Neuronal stem cell (in vitro differentiated cells): ENCODE measurements at regions not wholly inside any gene's neighbourhood (a gene's known extent, or its start where the extent isn't known, plus 50 kb on each side); places are given as distances from the start of the nearest gene placed in this dataset.

Experiments
- DNase-seq: peaks from one replicate; pipeline ENCODE4 v3.0.0-alpha.2; 2013; ENCODE audit warnings: low spot score
- H2AFZ ChIP-seq: one replicate; pipeline ENCODE4 v1.6.1; 2013; ENCODE audit warnings: mild to moderate bottlenecking, low read length, inconsistent platforms
- H2AK5ac ChIP-seq: 2 replicates; pipeline ENCODE4 v1.6.1; 2013; ENCODE audit warnings: low read depth, mild to moderate bottlenecking, inconsistent platforms, low read length, moderate library complexity, mixed read lengths
- H2BK120ac ChIP-seq: 2 replicates; pipeline ENCODE4 v1.6.1; 2013; ENCODE audit warnings: low read depth, mild to moderate bottlenecking, inconsistent platforms, low read length, moderate library complexity, mixed read lengths
- H2BK12ac ChIP-seq: one replicate; pipeline ENCODE4 v1.6.1; 2013; ENCODE audit warnings: low read length, inconsistent platforms
- H2BK15ac ChIP-seq: 2 replicates; pipeline ENCODE4 v1.6.1; 2013; ENCODE audit warnings: mild to moderate bottlenecking, low read length, inconsistent platforms, mixed read lengths
- H2BK5ac ChIP-seq: one replicate; pipeline ENCODE4 v1.6.1; 2013; ENCODE audit warnings: inconsistent platforms, mild to moderate bottlenecking, low read length, moderate library complexity
- H3K14ac ChIP-seq: one replicate; pipeline ENCODE4 v1.6.1; 2013; ENCODE audit warnings: low read length, inconsistent platforms
- H3K18ac ChIP-seq: 2 replicates; pipeline ENCODE4 v1.6.1; 2013; ENCODE audit warnings: low read length, inconsistent platforms
- H3K23ac ChIP-seq: 2 replicates; pipeline ENCODE4 v1.6.1; 2013; ENCODE audit warnings: low read depth, mild to moderate bottlenecking, mixed read lengths, low read length, inconsistent platforms; ENCODE audit not compliant: poor library complexity
- H3K27ac ChIP-seq: replicated peaks from 3 replicates; pipeline ENCODE4 v1.5.1; 2013; ENCODE audit warnings: low read length, inconsistent platforms
- H3K27me3 ChIP-seq, 3 experiments: 2 replicates each; pipeline ENCODE4 v1.6.1; 2013; ENCODE audit warnings: low read length in 3 of 3, mild to moderate bottlenecking in 2 of 3, inconsistent platforms in 1 of 3, low read depth in 1 of 3, mixed read lengths in 1 of 3, moderate library complexity in 1 of 3; ENCODE audit not compliant: control insufficient read depth in 3 of 3, insufficient read depth in 3 of 3
- H3K36me3 ChIP-seq, 2 donors: replicated peaks in 1 of 2; 2 replicates each; pipeline ENCODE4 v1.6.1; 2013; ENCODE audit warnings: low read length in 2 of 2; ENCODE audit not compliant: control insufficient read depth in 2 of 2, insufficient read depth in 2 of 2
- H3K4ac ChIP-seq: 2 replicates; pipeline ENCODE4 v1.6.1; 2013; ENCODE audit warnings: inconsistent platforms, mild to moderate bottlenecking, low read length, moderate library complexity
- H3K4me1 ChIP-seq, 2 donors: 1 replicate in 1 of 2; 2 replicates in 1 of 2; pipeline ENCODE4 v1.6.1; 2013; ENCODE audit warnings: low read length in 2 of 2, low read depth in 1 of 2; ENCODE audit not compliant: control insufficient read depth in 2 of 2, insufficient read depth in 1 of 2
- H3K4me2 ChIP-seq: one replicate; pipeline ENCODE4 v1.6.1; 2013; ENCODE audit warnings: mild to moderate bottlenecking, low read length, inconsistent platforms; ENCODE audit not compliant: insufficient read depth, poor library complexity, severe bottlenecking
- H3K4me3 ChIP-seq, 2 donors: 2 replicates each; pipeline ENCODE4 v1.5.1; 2013; ENCODE audit warnings: low read length in 2 of 2, mild to moderate bottlenecking in 2 of 2, inconsistent platforms in 1 of 2, moderate library complexity in 1 of 2
- H3K79me1 ChIP-seq: one replicate; pipeline ENCODE4 v1.6.1; 2013; ENCODE audit warnings: low read depth, mild to moderate bottlenecking, inconsistent platforms, low read length, moderate library complexity
- H3K9ac ChIP-seq: one replicate; pipeline ENCODE4 v1.6.1; 2013; ENCODE audit warnings: mild to moderate bottlenecking, low read depth, low read length, inconsistent platforms; ENCODE audit not compliant: poor library complexity
- H3K9me3 ChIP-seq, 2 donors: replicated peaks in 1 of 2; 2 replicates each; pipeline versions ENCODE3 to v1.6.1; 2013; ENCODE audit warnings: low read length in 2 of 2, mild to moderate bottlenecking in 2 of 2, inconsistent platforms in 1 of 2, low read depth in 1 of 2, mixed read lengths in 1 of 2, moderate library complexity in 1 of 2; ENCODE audit not compliant: control insufficient read depth in 2 of 2, insufficient read depth in 1 of 2
- H4K8ac ChIP-seq: one replicate; pipeline ENCODE4 v1.6.1; 2013; ENCODE audit warnings: low read depth, mild to moderate bottlenecking, inconsistent platforms, low read length, moderate library complexity
- H4K91ac ChIP-seq: one replicate; pipeline ENCODE4 v1.6.1; 2013; ENCODE audit warnings: low read length, low read depth, mild to moderate bottlenecking, inconsistent platforms; ENCODE audit not compliant: poor library complexity
- WGBS, 2 donors: extraction: QIAGEN DNeasy Blood & Tissue Kit; methylation state at CpG; one replicate each; pipeline ENCODE4 v1.1.7; 2013; ENCODE audit warnings: missing lambda C conversion rate in 2 of 2, mixed read lengths in 1 of 2; ENCODE audit not compliant: insufficient read length in 2 of 2, insufficient replicate concordance in 1 of 2; ENCODE audit errors: extremely low coverage in 2 of 2; 5-methylcytosine and 5-hydroxymethylcytosine counted together

DNA sequence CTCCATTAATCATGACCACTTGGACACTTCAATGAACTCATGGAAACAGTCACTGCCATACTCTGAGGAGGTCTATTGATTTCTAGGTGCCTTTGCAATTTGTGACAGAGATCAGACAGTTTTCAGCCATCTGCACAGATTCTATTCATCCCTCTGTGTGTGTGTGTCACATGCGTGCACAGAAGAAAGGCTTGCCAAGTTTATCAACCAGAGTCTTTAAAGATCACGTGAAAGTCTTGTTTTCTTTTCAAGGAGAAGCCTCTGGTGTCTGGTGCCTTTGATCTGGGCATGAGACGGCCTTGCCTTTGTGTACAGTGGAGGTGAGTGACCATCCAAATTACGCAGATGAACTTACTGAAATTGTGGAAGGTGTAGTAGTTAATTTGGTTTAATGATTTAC is 164.2 kb downstream of the VAPA start:
- Histone ChIP-seq H3K27ac (no peak overlapping the region), H3K27me3 (peaks cover 0 to 5% (median 0%) of the 10 kb centered on the region in 3 experiments), H3K79me1 (no peaks in the 10 kb centered on the region), H2AFZ (peak overlapping the region; percentile 19), H3K14ac (no peak overlapping the region), H4K8ac (no peak overlapping the region), H3K4me2 (no peak overlapping the region), H3K9ac (no peak overlapping the region), H3K9me3 (peaks cover 6 to 9% of the 10 kb centered on the region in 2 donors), H3K4me1 (peaks cover 4 to 27% of the 10 kb centered on the region in 2 donors), H3K4me3 (no peak overlapping the region), H2BK5ac (no peak overlapping the region), H2BK12ac (no peak overlapping the region), H3K23ac (no peak overlapping the region), H2AK5ac (no peak overlapping the region), H4K91ac (no peak overlapping the region), H3K4ac (no peak overlapping the region), H2BK15ac (no peak overlapping the region), H3K36me3 (no peaks in the 10 kb centered on the region), H3K18ac (no peak overlapping the region), H2BK120ac (no peak overlapping the region)
- no CpG with 5 or more reads among the region's 4 CpGs for WGBS, 2 donors
- no peak for DNase-seq

DNA sequence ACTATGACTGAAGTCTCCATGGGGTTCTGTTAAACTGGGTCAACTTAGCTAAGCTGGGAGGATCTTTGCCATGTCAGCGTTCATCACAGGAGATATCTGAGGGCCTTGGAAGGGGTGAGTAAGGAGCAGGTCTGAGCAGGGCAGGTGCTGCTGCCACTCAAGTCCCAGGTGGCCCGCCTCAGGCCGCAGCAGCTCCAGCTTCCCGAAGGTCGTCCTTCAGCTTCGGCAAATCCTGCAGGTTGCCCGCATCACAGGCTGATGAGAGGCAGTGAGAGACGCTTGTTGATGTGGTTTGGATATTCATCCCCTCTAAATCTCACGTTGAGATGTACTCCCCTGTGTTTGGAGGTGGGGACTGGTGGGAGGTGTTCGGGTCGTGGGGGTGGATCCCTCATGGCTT is 166.6 kb downstream of the VAPA start:
- no peaks in the 10 kb centered on the region for H3K79me1 ChIP-seq
- no peak overlapping the region for H3K4ac ChIP-seq
- no peak overlapping the region for H2BK12ac ChIP-seq
- DNase-seq: no peak
- no peak overlapping the region for H3K18ac ChIP-seq
- H3K4me1 ChIP-seq: peaks cover 4 to 19% of the 10 kb centered on the region in 2 donors
- no peak overlapping the region for H3K4me2 ChIP-seq
- no peak overlapping the region for H2AFZ ChIP-seq
- no peak overlapping the region for H3K9ac ChIP-seq
- no peak overlapping the region for H2BK5ac ChIP-seq
- no peak overlapping the region for H2AK5ac ChIP-seq
- H3K14ac ChIP-seq: no peak overlapping the region
- H3K4me3 ChIP-seq: peak overlapping the region in 1 of 2 donors; percentile 6
- peaks cover 15 to 17% of the 10 kb centered on the region in 2 donors for H3K9me3 ChIP-seq
- no peak overlapping the region for H2BK15ac ChIP-seq
- no peak overlapping the region for H3K27ac ChIP-seq
- H4K8ac ChIP-seq: no peak overlapping the region
- H3K23ac ChIP-seq: no peak overlapping the region
- no CpG with 5 or more reads among the region's 11 CpGs for WGBS, 2 donors
- H3K36me3 ChIP-seq: no peaks in the 10 kb centered on the region
- no peak overlapping the region for H2BK120ac ChIP-seq
- H3K27me3 ChIP-seq: peaks cover 0 to 11% (median 0%) of the 10 kb centered on the region in 3 experiments
- H4K91ac ChIP-seq: no peak overlapping the region

DNA sequence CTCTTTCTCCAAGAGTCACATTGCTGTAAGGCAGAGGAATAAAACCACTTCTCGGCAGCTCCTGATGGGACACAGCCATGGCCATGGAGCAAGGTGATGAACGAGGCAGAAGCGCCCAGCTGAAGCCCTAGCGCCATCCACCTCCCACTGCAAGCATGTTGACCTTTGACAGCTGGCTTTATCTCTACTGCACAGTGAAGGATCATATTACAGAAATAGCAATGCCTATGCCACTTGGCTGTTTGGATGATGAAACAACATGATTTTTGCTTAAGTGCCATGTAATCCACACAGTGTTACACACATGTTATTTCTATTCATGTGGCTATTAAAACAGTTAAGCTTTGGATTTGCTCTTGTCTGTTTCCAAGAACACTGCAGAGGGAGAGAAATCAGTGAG is 167.7 kb downstream of the VAPA start:
- H3K4me3 ChIP-seq: no peak overlapping the region
- H3K27me3 ChIP-seq: peaks cover 0 to 17% (median 0%) of the 10 kb centered on the region in 3 experiments
- no peak overlapping the region for H3K23ac ChIP-seq
- H3K4me1 ChIP-seq: peaks cover 4 to 23% of the 10 kb centered on the region in 2 donors
- no peak overlapping the region for H4K91ac ChIP-seq
- no peaks in the 10 kb centered on the region for H3K36me3 ChIP-seq
- no peak overlapping the region for H3K14ac ChIP-seq
- H3K4me2 ChIP-seq: no peak overlapping the region
- no peak overlapping the region for H2BK120ac ChIP-seq
- H3K4ac ChIP-seq: no peak overlapping the region
- H4K8ac ChIP-seq: no peak overlapping the region
- H2AFZ ChIP-seq: no peak overlapping the region
- H3K27ac ChIP-seq: no peak overlapping the region
- no peak overlapping the region for H2BK5ac ChIP-seq
- H3K79me1 ChIP-seq: no peaks in the 10 kb centered on the region
- no CpG with 5 or more reads among the region's 4 CpGs for WGBS, 2 donors
- H3K9ac ChIP-seq: no peak overlapping the region
- no peak for DNase-seq
- H2AK5ac ChIP-seq: no peak overlapping the region
- H3K9me3 ChIP-seq: peaks cover 15 to 17% of the 10 kb centered on the region in 2 donors
- H2BK15ac ChIP-seq: no peak overlapping the region
- no peak overlapping the region for H2BK12ac ChIP-seq
- no peak overlapping the region for H3K18ac ChIP-seq

GRCh38 chr18:10085416-10085815 is 171.6 kb downstream of the VAPA start:
- no peak overlapping the region for H2BK120ac ChIP-seq
- H3K4me3 ChIP-seq: no peak overlapping the region
- H2BK5ac ChIP-seq: no peak overlapping the region
- peaks cover 2 to 16% of the 10 kb centered on the region in 2 donors for H3K4me1 ChIP-seq
- no peaks in the 10 kb centered on the region for H3K36me3 ChIP-seq
- H4K8ac ChIP-seq: no peak overlapping the region
- H2BK15ac ChIP-seq: no peak overlapping the region
- H3K4ac ChIP-seq: no peak overlapping the region
- H3K14ac ChIP-seq: no peak overlapping the region
- no peak overlapping the region for H3K4me2 ChIP-seq
- no CpG with 5 or more reads among the region's 4 CpGs for WGBS, 2 donors
- peaks cover 19 to 20% of the 10 kb centered on the region in 2 donors for H3K9me3 ChIP-seq
- no peaks in the 10 kb centered on the region for H3K79me1 ChIP-seq
- peaks cover 0 to 44% (median 0%) of the 10 kb centered on the region in 3 experiments for H3K27me3 ChIP-seq
- H3K27ac ChIP-seq: no peak overlapping the region
- no peak overlapping the region for H3K9ac ChIP-seq
- H2BK12ac ChIP-seq: no peak overlapping the region
- no peak overlapping the region for H4K91ac ChIP-seq
- no peak overlapping the region for H2AK5ac ChIP-seq
- H2AFZ ChIP-seq: no peak overlapping the region
- no peak for DNase-seq
- H3K18ac ChIP-seq: no peak overlapping the region
- H3K23ac ChIP-seq: no peak overlapping the region
